Memory B cell (primary cell): ENCODE measurements at regions not wholly inside any gene's neighbourhood (a gene's known extent, or its start where the extent isn't known, plus 50 kb on each side); places are given as distances from the start of the nearest gene placed in this dataset.
"Not testable (repeated sequence)": the region's sequence is repeated elsewhere in the genome, so short reads cannot be mapped to it uniquely, and the experiment has no call there.

Experiments
- ATAC-seq: fragments of 150-1000 bp; cut with Tn5 transposase; 2 replicates; pipeline ENCODE4 v1.10.0; 2021; ENCODE audit warnings: low read depth, mild to moderate bottlenecking, moderate library complexity
- DNase-seq, 2 donors: peaks; one replicate each; pipeline ENCODE4 v3.0.0; 2022; ENCODE audit warnings: low spot score in 2 of 2
- H3K27ac Mint-ChIP-seq: one replicate; pipeline ENCODE4 v1.8.0; 2022; ENCODE audit warnings: mild to moderate bottlenecking, moderate library complexity, mixed read lengths
- H3K27me3 Mint-ChIP-seq: one replicate; pipeline ENCODE4 v1.8.0; 2022; ENCODE audit warnings: mixed read lengths
- H3K36me3 Mint-ChIP-seq: one replicate; pipeline ENCODE4 v1.8.0; 2022; ENCODE audit warnings: mild to moderate bottlenecking, mixed read lengths
- H3K4me1 Mint-ChIP-seq: one replicate; pipeline ENCODE4 v1.8.0; 2022; ENCODE audit warnings: mixed read lengths
- H3K4me3 Mint-ChIP-seq: one replicate; pipeline ENCODE4 v1.8.0; 2022; ENCODE audit warnings: mild to moderate bottlenecking, moderate library complexity, mixed read lengths
- H3K9me3 Mint-ChIP-seq: one replicate; pipeline ENCODE4 v1.8.0; 2022; ENCODE audit warnings: mixed read lengths

- not testable (repeated sequence) for H3K36me3 Mint-ChIP-seq, H3K4me3 Mint-ChIP-seq, H3K27ac Mint-ChIP-seq, H3K4me1 Mint-ChIP-seq, DNase-seq, H3K9me3 Mint-ChIP-seq, ATAC-seq
- peaks cover 16% of the 10 kb centered on the region for H3K27me3 Mint-ChIP-seq
Measured at GRCh38 chr9:33705440-33705839, 89.9 kb upstream of the PRSS3 start.

GRCh38 chr9:33708441-33708840 is 86.9 kb upstream of the PRSS3 start:
- ATAC-seq = no peak

DNA sequence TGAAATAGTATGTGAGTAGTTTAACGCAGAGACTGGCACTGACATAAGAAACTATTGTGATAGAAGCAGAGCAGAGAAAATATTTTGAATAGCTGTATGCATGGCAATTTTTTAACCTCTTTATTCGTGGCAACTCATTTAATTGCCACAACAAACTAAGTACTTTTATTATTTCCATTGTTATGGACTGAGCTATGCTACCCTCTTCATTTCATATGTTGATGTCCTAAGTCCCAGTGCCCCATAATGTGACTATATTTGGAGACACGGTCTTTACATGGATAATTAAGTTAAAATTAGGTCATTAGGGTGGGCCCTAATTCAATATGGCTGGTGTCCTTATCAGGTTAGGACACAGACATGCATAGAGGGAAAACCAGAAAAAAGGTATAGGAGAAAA is 86.1 kb upstream of the PRSS3 start:
- no peak overlapping the region for H3K4me3 Mint-ChIP-seq

More at GRCh38 chr9:33708441-33708840, 86.9 kb upstream of the PRSS3 start:
- no peak overlapping the region for H3K27ac Mint-ChIP-seq
- no peak for DNase-seq
- H3K27me3 Mint-ChIP-seq = peaks cover 13% of the 10 kb centered on the region
- H3K36me3 Mint-ChIP-seq = no peaks in the 10 kb centered on the region
- H3K4me1 Mint-ChIP-seq = no peaks in the 10 kb centered on the region
- no peak overlapping the region for H3K4me3 Mint-ChIP-seq
- no peaks in the 10 kb centered on the region for H3K9me3 Mint-ChIP-seq

DNA sequence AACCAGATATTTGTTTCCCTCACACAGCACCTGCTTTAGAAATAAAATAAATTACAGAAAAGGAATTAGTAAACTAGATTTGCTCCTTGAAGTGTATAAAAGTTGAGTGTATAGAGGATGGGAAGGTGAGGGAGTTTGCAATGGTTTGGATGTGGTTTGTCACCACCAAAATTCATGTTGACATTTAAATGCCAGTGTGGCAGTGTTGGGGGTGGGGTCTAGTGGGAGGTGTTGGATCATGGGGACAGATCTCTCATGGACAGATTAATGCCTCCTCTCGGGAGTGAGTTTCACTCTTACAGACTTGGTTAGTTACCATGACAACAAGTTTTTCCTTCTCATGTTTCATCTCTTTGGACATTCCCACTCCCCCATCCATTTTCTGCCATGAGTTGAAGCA is 83.9 kb upstream of the PRSS3 start:
- not testable (repeated sequence) for H3K9me3 Mint-ChIP-seq, H3K4me3 Mint-ChIP-seq, DNase-seq, ATAC-seq, H3K4me1 Mint-ChIP-seq, H3K36me3 Mint-ChIP-seq, H3K27ac Mint-ChIP-seq
- peaks cover 12% of the 10 kb centered on the region for H3K27me3 Mint-ChIP-seq

More for the DNA sequence above, 86.1 kb upstream of the PRSS3 start:
- Mint-ChIP-seq H3K36me3 (no peaks in the 10 kb centered on the region), H3K27ac (no peak overlapping the region), H3K4me1 (no peaks in the 10 kb centered on the region), H3K27me3 (peaks cover 13% of the 10 kb centered on the region), H3K9me3 (no peaks in the 10 kb centered on the region)
- ATAC-seq = no peak
- DNase-seq = no peak

- no peaks in the 10 kb centered on the region for H3K4me1 Mint-ChIP-seq
- H3K27ac Mint-ChIP-seq = no peak overlapping the region
- no peaks in the 10 kb centered on the region for H3K9me3 Mint-ChIP-seq
- H3K36me3 Mint-ChIP-seq = no peaks in the 10 kb centered on the region
- H3K27me3 Mint-ChIP-seq = peaks cover 10% of the 10 kb centered on the region
- H3K4me3 Mint-ChIP-seq = no peak overlapping the region
- no peak for ATAC-seq
- no peak for DNase-seq
Measured at GRCh38 chr9:33714989-33715388, 80.4 kb upstream of the PRSS3 start.

- H3K4me1 Mint-ChIP-seq = peaks cover 2% of the 10 kb centered on the region
- no peak overlapping the region for H3K27ac Mint-ChIP-seq
- H3K27me3 Mint-ChIP-seq = peaks cover 4% of the 10 kb centered on the region
- H3K36me3 Mint-ChIP-seq = no peaks in the 10 kb centered on the region
- H3K4me3 Mint-ChIP-seq = no peak overlapping the region
- no peak for ATAC-seq
- no peaks in the 10 kb centered on the region for H3K9me3 Mint-ChIP-seq
- DNase-seq = no peak
Measured at GRCh38 chr9:33718987-33719386, 76.4 kb upstream of the PRSS3 start.

DNA sequence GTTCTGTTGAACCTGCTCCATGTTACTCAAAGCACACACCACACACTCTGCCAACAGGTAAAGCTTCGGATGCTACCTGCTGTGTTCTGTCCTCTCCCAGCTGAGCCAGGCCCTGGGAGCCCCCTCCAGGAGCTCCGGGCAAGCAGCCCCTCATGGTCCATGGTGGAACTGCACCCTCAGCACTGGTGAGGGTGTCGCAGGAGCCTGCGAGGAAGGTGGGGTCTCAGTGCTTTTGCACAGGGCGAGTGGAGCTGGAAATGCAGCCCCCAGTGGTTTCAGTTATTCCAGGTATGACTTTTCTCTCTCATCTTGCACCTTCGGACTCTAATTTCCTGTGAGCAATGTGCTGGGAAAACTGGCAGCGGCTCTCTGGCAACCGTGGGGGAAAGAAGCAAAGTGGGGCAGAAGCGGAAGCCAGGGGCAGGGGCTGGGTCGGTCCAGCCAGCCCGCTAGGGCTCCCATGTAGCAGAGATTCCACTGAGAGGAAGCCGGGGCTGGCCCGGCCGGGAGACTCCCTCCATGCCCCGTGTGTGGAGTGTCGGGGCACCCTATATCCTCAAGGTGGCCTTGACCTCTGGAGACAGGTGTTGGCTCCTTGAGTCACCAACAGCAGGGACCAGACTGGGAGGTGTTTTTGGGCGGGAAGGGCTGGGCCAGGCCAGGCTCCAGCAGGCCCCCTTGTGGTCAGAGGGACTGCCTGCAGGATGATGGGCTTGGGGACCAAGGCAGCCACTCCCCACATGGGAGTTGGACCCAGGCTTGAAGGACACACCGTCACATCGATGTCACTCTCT is 75.6 kb upstream of the PRSS3 start:
- no peak overlapping the region for H3K27ac Mint-ChIP-seq
- ATAC-seq = peak; percentile 73

DNA sequence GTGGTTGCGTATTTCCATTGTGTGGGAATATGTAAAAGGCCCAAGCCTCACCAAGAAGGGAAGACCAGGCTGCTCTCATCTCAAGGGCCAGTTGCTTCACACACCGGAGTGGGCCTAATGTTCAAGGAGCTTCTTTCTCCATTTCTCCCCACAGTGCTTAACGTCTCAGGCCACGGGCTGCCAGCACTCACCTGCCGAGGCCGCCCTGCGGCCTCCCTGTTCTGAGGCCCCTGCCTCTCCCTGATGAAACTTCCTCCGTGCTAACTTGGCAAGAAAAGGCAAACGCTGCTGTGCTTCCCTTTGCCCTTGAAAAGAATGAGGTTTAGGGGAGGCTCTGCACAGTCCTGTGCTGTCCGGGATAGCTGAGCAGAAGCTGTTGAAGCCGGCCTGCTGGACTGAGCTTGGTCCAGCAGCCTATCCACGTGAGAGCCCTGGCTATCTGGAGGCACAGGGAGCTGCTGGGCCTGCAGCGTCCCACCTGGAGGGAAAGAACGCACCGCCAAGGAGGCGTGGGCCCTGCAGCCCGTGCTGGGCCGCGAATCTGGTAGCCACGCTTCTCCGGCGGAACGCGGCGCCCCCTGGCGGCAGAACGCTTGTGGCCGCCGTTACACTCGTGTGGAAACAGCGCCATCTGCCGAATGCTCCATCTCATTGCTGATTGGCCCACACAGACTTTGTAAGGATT is 73.5 kb upstream of the PRSS3 start:
- peaks cover 2% of the 10 kb centered on the region for H3K36me3 Mint-ChIP-seq
- H3K27ac Mint-ChIP-seq = no peak overlapping the region
- H3K4me3 Mint-ChIP-seq = no peak overlapping the region
- peaks cover 2% of the 10 kb centered on the region for H3K4me1 Mint-ChIP-seq
- peaks cover 3% of the 10 kb centered on the region for H3K9me3 Mint-ChIP-seq
- DNase-seq = peak; percentile 84 to 87
- H3K27me3 Mint-ChIP-seq = peaks cover 5% of the 10 kb centered on the region
- ATAC-seq = peak; percentile 71

More for the DNA sequence above, 75.6 kb upstream of the PRSS3 start:
- peaks cover 7% of the 10 kb centered on the region for H3K27me3 Mint-ChIP-seq
- peak; percentile 7 to 24 for DNase-seq
- H3K4me1 Mint-ChIP-seq = peaks cover 2% of the 10 kb centered on the region
- H3K4me3 Mint-ChIP-seq = no peak overlapping the region
- H3K36me3 Mint-ChIP-seq = peaks cover 2% of the 10 kb centered on the region
- H3K9me3 Mint-ChIP-seq = peaks cover 3% of the 10 kb centered on the region

DNA sequence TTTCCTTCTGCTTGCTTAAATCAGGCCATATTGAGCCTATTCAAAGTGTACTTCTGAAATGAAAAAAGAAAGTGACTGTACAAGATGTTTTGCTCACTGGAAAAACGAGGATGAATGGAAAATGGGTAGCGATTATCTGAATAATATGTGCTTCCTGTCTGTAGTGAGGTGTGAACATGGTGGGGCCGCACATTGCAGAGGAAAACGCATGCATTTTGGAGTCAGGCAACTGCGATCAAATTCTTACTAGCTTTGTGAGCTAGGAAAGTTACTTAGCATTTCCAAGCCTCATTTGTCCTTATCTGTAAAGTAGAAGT is 73.0 kb upstream of the PRSS3 start:
- ATAC-seq = no peak
- H3K27ac Mint-ChIP-seq = no peak overlapping the region
- H3K36me3 Mint-ChIP-seq = peaks cover 2% of the 10 kb centered on the region

GRCh38 chr9:33728613-33729012 is 66.7 kb upstream of the PRSS3 start:
- Mint-ChIP-seq H3K36me3 (peaks cover 2% of the 10 kb centered on the region), H3K4me1 (no peaks in the 10 kb centered on the region), H3K27me3 (peaks cover 22% of the 10 kb centered on the region), H3K27ac (no peak overlapping the region), H3K9me3 (peaks cover 7% of the 10 kb centered on the region), H3K4me3 (no peak overlapping the region)
- DNase-seq (no peak), ATAC-seq (no peak)

More for the DNA sequence above, 73.0 kb upstream of the PRSS3 start:
- Mint-ChIP-seq H3K4me3 (no peak overlapping the region), H3K9me3 (peaks cover 3% of the 10 kb centered on the region), H3K27me3 (peaks cover 5% of the 10 kb centered on the region), H3K4me1 (peaks cover 2% of the 10 kb centered on the region)
- no peak for DNase-seq

DNA sequence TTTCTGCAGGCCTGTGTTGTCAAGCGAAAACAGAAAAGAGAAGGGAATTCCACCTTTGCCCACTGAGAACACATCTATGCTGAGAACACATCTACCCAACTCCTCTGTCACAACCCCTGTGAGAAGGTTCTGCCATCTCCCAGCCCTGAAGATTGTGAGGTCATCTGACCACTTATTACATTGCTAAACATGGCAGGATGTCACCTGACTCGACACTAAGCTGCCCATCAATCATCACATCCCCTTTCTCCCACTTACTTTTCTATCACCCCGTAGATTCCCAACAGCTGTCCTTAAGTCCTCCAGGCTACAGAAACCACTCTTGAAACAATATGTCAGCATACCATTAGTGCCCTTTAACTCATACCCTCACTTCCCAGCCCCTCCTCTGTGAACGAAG is 64.2 kb upstream of the PRSS3 start:
- peaks cover 5% of the 10 kb centered on the region for H3K9me3 Mint-ChIP-seq
- no peak for DNase-seq
- no peaks in the 10 kb centered on the region for H3K4me1 Mint-ChIP-seq
- peaks cover 28% of the 10 kb centered on the region for H3K27me3 Mint-ChIP-seq
- no peaks in the 10 kb centered on the region for H3K36me3 Mint-ChIP-seq
- ATAC-seq = no peak
- H3K27ac Mint-ChIP-seq = no peak overlapping the region
- no peak overlapping the region for H3K4me3 Mint-ChIP-seq

DNA sequence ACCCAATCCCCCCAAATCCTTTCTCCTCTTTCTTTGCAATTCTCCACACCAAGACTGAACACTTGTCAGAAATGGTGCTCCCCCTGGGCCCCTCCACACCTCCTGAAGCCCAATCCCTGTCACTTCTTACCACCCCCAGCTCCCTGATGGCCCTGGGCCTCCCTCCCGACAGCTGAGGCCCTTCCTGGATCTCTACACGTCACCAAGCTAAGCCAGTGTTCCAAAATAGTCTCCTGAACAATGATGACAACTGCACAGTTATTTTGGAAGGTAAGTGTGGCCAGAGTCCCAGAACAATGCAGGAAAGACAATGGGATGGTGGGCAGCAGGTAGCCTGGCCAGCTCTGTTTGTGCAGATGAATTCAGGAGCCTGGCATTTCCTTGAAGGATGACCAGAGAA is 63.7 kb upstream of the PRSS3 start:
- DNase-seq = no peak
- no peaks in the 10 kb centered on the region for H3K4me1 Mint-ChIP-seq
- H3K4me3 Mint-ChIP-seq = no peak overlapping the region
- no peaks in the 10 kb centered on the region for H3K36me3 Mint-ChIP-seq
- peaks cover 5% of the 10 kb centered on the region for H3K9me3 Mint-ChIP-seq
- H3K27ac Mint-ChIP-seq = no peak overlapping the region
- peaks cover 32% of the 10 kb centered on the region for H3K27me3 Mint-ChIP-seq
- no peak for ATAC-seq

DNA sequence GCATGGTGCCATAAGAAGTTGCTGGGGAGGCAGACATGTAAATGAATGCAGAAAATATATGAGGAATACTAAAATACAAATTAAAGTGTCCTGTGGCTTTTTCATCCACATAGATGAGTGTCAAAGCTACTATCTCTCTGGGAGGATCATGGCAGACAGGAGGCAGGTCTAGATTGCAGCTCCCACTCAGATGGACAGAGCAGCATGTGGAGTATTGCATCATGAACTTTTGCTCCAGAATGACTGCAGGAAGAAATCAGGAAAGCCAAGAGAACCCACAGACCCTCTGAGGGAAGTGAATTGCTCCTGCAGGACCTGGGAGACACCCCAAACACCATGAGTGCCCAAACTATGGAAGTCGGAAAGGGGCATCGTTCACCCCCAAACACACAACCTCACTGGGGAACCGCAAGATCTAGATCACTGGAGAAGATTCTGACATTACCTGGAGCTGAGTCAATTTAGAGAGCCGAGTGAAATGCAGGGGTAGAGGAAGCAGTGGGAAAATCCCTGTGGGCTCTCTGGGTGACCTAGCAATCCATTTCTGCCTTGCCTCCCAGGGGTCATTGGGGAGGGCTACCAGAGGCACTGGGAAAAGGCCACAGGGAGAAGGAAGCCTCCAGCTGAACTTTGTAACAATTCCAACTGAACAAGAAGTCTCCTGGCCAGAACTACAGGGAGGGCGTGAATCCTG is 61.0 kb upstream of the PRSS3 start:
- not testable (repeated sequence) for H3K9me3 Mint-ChIP-seq, H3K4me1 Mint-ChIP-seq, H3K36me3 Mint-ChIP-seq, ATAC-seq, H3K4me3 Mint-ChIP-seq, H3K27ac Mint-ChIP-seq, DNase-seq
- H3K27me3 Mint-ChIP-seq = peaks cover 39% of the 10 kb centered on the region
